ENCODE measurements at regions not wholly inside any gene's neighbourhood (a gene's known extent, or its start where the extent isn't known, plus 50 kb on each side); places are given as distances from the start of the nearest gene placed in this dataset.
"Not testable (repeated sequence)": the region's sequence is repeated elsewhere in the genome, so short reads cannot be mapped to it uniquely, and the experiment has no call there.

- no peaks in the 10 kb centered on the region for H3K27me3 ChIP-seq (ENCODE audit: control insufficient read depth, insufficient read depth, low read length)
- no peaks in the 10 kb centered on the region for H3K9me3 ChIP-seq (ENCODE audit: control insufficient read depth, insufficient read depth, low read length)
- WGBS (ENCODE audit: insufficient coverage, insufficient read length), result no CpG with 5 or more reads among the region's 3 CpGs
- no peak overlapping the region for H3K27ac ChIP-seq (ENCODE audit: low read length)
- no peaks in the 10 kb centered on the region for H3K4me1 ChIP-seq (ENCODE audit: control insufficient read depth, insufficient read depth, low read length)
- no peak for DNase-seq (ENCODE audit: low read depth, low spot score)
- no peaks in the 10 kb centered on the region for H3K36me3 ChIP-seq (ENCODE audit: control insufficient read depth, insufficient read depth, low read length)
- no peak overlapping the region for H3K4me3 ChIP-seq (ENCODE audit: low read length)
These were observed 105.5 kb downstream of the KPNA2 start for GRCh38 chr17:68141050-68141449.

GRCh38 chr17:68142595-68142994 lies 105.2 kb upstream of the AMZ2 start:
- Histone ChIP-seq H3K27ac (ENCODE audit: low read length) (no peak overlapping the region), H3K4me1 (ENCODE audit: control insufficient read depth, insufficient read depth, low read length) (no peaks in the 10 kb centered on the region), H3K9me3 (ENCODE audit: control insufficient read depth, insufficient read depth, low read length) (no peaks in the 10 kb centered on the region), H3K4me3 (ENCODE audit: low read length) (no peak overlapping the region), H3K36me3 (ENCODE audit: control insufficient read depth, insufficient read depth, low read length) (no peaks in the 10 kb centered on the region), H3K27me3 (ENCODE audit: control insufficient read depth, insufficient read depth, low read length) (no peaks in the 10 kb centered on the region)
- WGBS (ENCODE audit: insufficient coverage, insufficient read length), result no CpG with 5 or more reads among the region's 1 CpG
- DNase-seq (ENCODE audit: low read depth, low spot score), result no peak

- WGBS (ENCODE audit: insufficient coverage, insufficient read length), result no CpG with 5 or more reads among the region's 2 CpGs
- no peak for DNase-seq (ENCODE audit: low read depth, low spot score)
- no peak overlapping the region for H3K27ac ChIP-seq (ENCODE audit: low read length)
These were observed 104.4 kb upstream of the AMZ2 start for GRCh38 chr17:68143425-68143824.

GRCh38 chr17:68145088-68145487 lies 102.8 kb upstream of the AMZ2 start:
- no peak for DNase-seq (ENCODE audit: low read depth, low spot score)
- H3K27ac ChIP-seq (ENCODE audit: low read length), result no peak overlapping the region
- H3K9me3 ChIP-seq (ENCODE audit: control insufficient read depth, insufficient read depth, low read length), result no peaks in the 10 kb centered on the region
- H3K4me1 ChIP-seq (ENCODE audit: control insufficient read depth, insufficient read depth, low read length), result no peaks in the 10 kb centered on the region
- no peaks in the 10 kb centered on the region for H3K27me3 ChIP-seq (ENCODE audit: control insufficient read depth, insufficient read depth, low read length)
- H3K36me3 ChIP-seq (ENCODE audit: control insufficient read depth, insufficient read depth, low read length), result no peaks in the 10 kb centered on the region
- no peak overlapping the region for H3K4me3 ChIP-seq (ENCODE audit: low read length)

More at GRCh38 chr17:68143425-68143824, 104.4 kb upstream of the AMZ2 start:
- no peaks in the 10 kb centered on the region for H3K27me3 ChIP-seq (ENCODE audit: control insufficient read depth, insufficient read depth, low read length)
- H3K4me1 ChIP-seq (ENCODE audit: control insufficient read depth, insufficient read depth, low read length), result no peaks in the 10 kb centered on the region
- H3K4me3 ChIP-seq (ENCODE audit: low read length), result no peak overlapping the region
- H3K36me3 ChIP-seq (ENCODE audit: control insufficient read depth, insufficient read depth, low read length), result no peaks in the 10 kb centered on the region
- no peaks in the 10 kb centered on the region for H3K9me3 ChIP-seq (ENCODE audit: control insufficient read depth, insufficient read depth, low read length)

GRCh38 chr17:68148936-68149335 lies 98.9 kb upstream of the AMZ2 start:
- no peaks in the 10 kb centered on the region for H3K36me3 ChIP-seq (ENCODE audit: control insufficient read depth, insufficient read depth, low read length)
- H3K9me3 ChIP-seq (ENCODE audit: control insufficient read depth, insufficient read depth, low read length), result no peaks in the 10 kb centered on the region
- DNase-seq (ENCODE audit: low read depth, low spot score), result no peak
- no CpG with 5 or more reads among the region's 3 CpGs for WGBS (ENCODE audit: insufficient coverage, insufficient read length)
- no peak overlapping the region for H3K4me3 ChIP-seq (ENCODE audit: low read length)
- no peaks in the 10 kb centered on the region for H3K27me3 ChIP-seq (ENCODE audit: control insufficient read depth, insufficient read depth, low read length)
- no peaks in the 10 kb centered on the region for H3K4me1 ChIP-seq (ENCODE audit: control insufficient read depth, insufficient read depth, low read length)
- no peak overlapping the region for H3K27ac ChIP-seq (ENCODE audit: low read length)

- no peak overlapping the region for H3K4me3 ChIP-seq (ENCODE audit: low read length)
- no peak overlapping the region for H3K27ac ChIP-seq (ENCODE audit: low read length)
- no peaks in the 10 kb centered on the region for H3K36me3 ChIP-seq (ENCODE audit: control insufficient read depth, insufficient read depth, low read length)
- H3K27me3 ChIP-seq (ENCODE audit: control insufficient read depth, insufficient read depth, low read length), result no peaks in the 10 kb centered on the region
- H3K4me1 ChIP-seq (ENCODE audit: control insufficient read depth, insufficient read depth, low read length), result no peaks in the 10 kb centered on the region
- no peak for DNase-seq (ENCODE audit: low read depth, low spot score)
- no CpG with 5 or more reads among the region's 18 CpGs for WGBS (ENCODE audit: insufficient coverage, insufficient read length)
- H3K9me3 ChIP-seq (ENCODE audit: control insufficient read depth, insufficient read depth, low read length), result no peaks in the 10 kb centered on the region
These were observed 95.7 kb upstream of the AMZ2 start for GRCh38 chr17:68152161-68152571.

- Histone ChIP-seq H3K27me3 (ENCODE audit: control insufficient read depth, insufficient read depth, low read length) (no peaks in the 10 kb centered on the region), H3K4me3 (ENCODE audit: low read length) (no peak overlapping the region), H3K36me3 (ENCODE audit: control insufficient read depth, insufficient read depth, low read length) (no peaks in the 10 kb centered on the region), H3K4me1 (ENCODE audit: control insufficient read depth, insufficient read depth, low read length) (no peaks in the 10 kb centered on the region), H3K27ac (ENCODE audit: low read length) (no peak overlapping the region), H3K9me3 (ENCODE audit: control insufficient read depth, insufficient read depth, low read length) (no peaks in the 10 kb centered on the region)
- WGBS (ENCODE audit: insufficient coverage, insufficient read length), result no CpG with 5 or more reads among the region's 5 CpGs
- no peak for DNase-seq (ENCODE audit: low read depth, low spot score)
These were observed 92.2 kb upstream of the AMZ2 start for GRCh38 chr17:68155692-68156091.

GRCh38 chr17:68161644-68162428 lies 86.0 kb upstream of the AMZ2 start:
- DNase-seq (ENCODE audit: low read depth, low spot score), result no peak
- WGBS (ENCODE audit: insufficient coverage, insufficient read length), result no CpG with 5 or more reads among the region's 12 CpGs
- no peaks in the 10 kb centered on the region for H3K27me3 ChIP-seq (ENCODE audit: control insufficient read depth, insufficient read depth, low read length)

GRCh38 chr17:68168273-68169164 lies 79.3 kb upstream of the AMZ2 start:
- H3K27ac ChIP-seq (ENCODE audit: low read length); H3K4me1 ChIP-seq (ENCODE audit: control insufficient read depth, insufficient read depth, low read length); H3K4me3 ChIP-seq (ENCODE audit: low read length); H3K9me3 ChIP-seq (ENCODE audit: control insufficient read depth, insufficient read depth, low read length); DNase-seq (ENCODE audit: low read depth, low spot score); H3K36me3 ChIP-seq (ENCODE audit: control insufficient read depth, insufficient read depth, low read length); H3K27me3 ChIP-seq (ENCODE audit: control insufficient read depth, insufficient read depth, low read length): not testable (repeated sequence)
- no CpG with 5 or more reads among the region's 9 CpGs for WGBS (ENCODE audit: insufficient coverage, insufficient read length)

More at GRCh38 chr17:68161644-68162428, 86.0 kb upstream of the AMZ2 start:
- Histone ChIP-seq H3K36me3 (ENCODE audit: control insufficient read depth, insufficient read depth, low read length) (no peaks in the 10 kb centered on the region), H3K27ac (ENCODE audit: low read length) (no peak overlapping the region), H3K4me1 (ENCODE audit: control insufficient read depth, insufficient read depth, low read length) (no peaks in the 10 kb centered on the region), H3K9me3 (ENCODE audit: control insufficient read depth, insufficient read depth, low read length) (no peaks in the 10 kb centered on the region), H3K4me3 (ENCODE audit: low read length) (no peak overlapping the region)

- DNase-seq (ENCODE audit: low read depth, low spot score); H3K27me3 ChIP-seq (ENCODE audit: control insufficient read depth, insufficient read depth, low read length); H3K4me3 ChIP-seq (ENCODE audit: low read length); H3K27ac ChIP-seq (ENCODE audit: low read length); H3K4me1 ChIP-seq (ENCODE audit: control insufficient read depth, insufficient read depth, low read length); H3K9me3 ChIP-seq (ENCODE audit: control insufficient read depth, insufficient read depth, low read length); H3K36me3 ChIP-seq (ENCODE audit: control insufficient read depth, insufficient read depth, low read length): not testable (repeated sequence)
- no CpG with 5 or more reads among the region's 42 CpGs for WGBS (ENCODE audit: insufficient coverage, insufficient read length)
These were observed 78.5 kb upstream of the AMZ2 start for GRCh38 chr17:68169165-68169821.

All from iPS DF 6.9 (cell line).